HG02970 (cell line): ENCODE measurements at regions not wholly inside any gene's neighbourhood (a gene's known extent, or its start where the extent isn't known, plus 50 kb on each side); places are given as distances from the start of the nearest gene placed in this dataset.

Experiments used
- ATAC-seq: cut with Tn5 transposase; IDR thresholded peaks from one replicate; pipeline ENCODE4 v1.9.1; 2021; ENCODE audit warnings: mild to moderate bottlenecking, moderate library complexity, moderate number of reproducible peaks; ENCODE audit not compliant: unreplicated experiment, low FRiP score

GRCh38 chr4:137213372-137214173, 318.7 kb downstream of the PCDH18 start:
- ATAC-seq: no peak

- no peak for ATAC-seq
These were observed 319.7 kb downstream of the PCDH18 start for GRCh38 chr4:137212601-137213000.

- ATAC-seq: no peak
These were observed 323.1 kb downstream of the PCDH18 start for GRCh38 chr4:137209240-137209639.

- ATAC-seq: no peak
These were observed 325.5 kb downstream of the PCDH18 start for GRCh38 chr4:137206781-137207180.

- ATAC-seq: no peak
These were observed 328.7 kb downstream of the PCDH18 start for GRCh38 chr4:137203601-137204000.

- no peak for ATAC-seq
These were observed 332.0 kb downstream of the PCDH18 start for GRCh38 chr4:137200322-137200721.

- no peak for ATAC-seq
These were observed 333.5 kb downstream of the PCDH18 start for GRCh38 chr4:137198791-137199190.

GRCh38 chr4:137194670-137195069, 337.6 kb downstream of the PCDH18 start:
- no peak for ATAC-seq

- ATAC-seq: no peak
These were observed 338.7 kb downstream of the PCDH18 start for GRCh38 chr4:137193564-137193963.

- ATAC-seq: no peak
These were observed 350.9 kb downstream of the PCDH18 start for GRCh38 chr4:137181293-137181899.

GRCh38 chr4:137180349-137180748, 351.9 kb downstream of the PCDH18 start:
- ATAC-seq: no peak

- ATAC-seq: no peak
These were observed 375.5 kb downstream of the PCDH18 start for GRCh38 chr4:137156807-137157206.

- no peak for ATAC-seq
These were observed 376.2 kb downstream of the PCDH18 start for GRCh38 chr4:137156054-137156453.

GRCh38 chr4:137131201-137131600, 401.1 kb downstream of the PCDH18 start:
- ATAC-seq: no peak

GRCh38 chr4:137129845-137130244, 402.4 kb downstream of the PCDH18 start:
- no peak for ATAC-seq

- no peak for ATAC-seq
These were observed 402.9 kb downstream of the PCDH18 start for GRCh38 chr4:137129441-137129840.

- ATAC-seq: no peak
These were observed 407.3 kb downstream of the PCDH18 start for GRCh38 chr4:137125011-137125410.

GRCh38 chr4:137124278-137124932, 407.9 kb downstream of the PCDH18 start:
- ATAC-seq: peak; percentile 85

GRCh38 chr4:137122876-137123275, 409.4 kb downstream of the PCDH18 start:
- ATAC-seq: no peak

GRCh38 chr4:137116144-137116543, 416.1 kb downstream of the PCDH18 start:
- ATAC-seq: no peak

GRCh38 chr4:137106733-137107132, 425.6 kb downstream of the PCDH18 start:
- ATAC-seq: no peak

GRCh38 chr4:137106287-137106686, 426.0 kb downstream of the PCDH18 start:
- no peak for ATAC-seq
